HepG2 (cell line): ENCODE measurements at regions not wholly inside any gene's neighbourhood (a gene's known extent, or its start where the extent isn't known, plus 50 kb on each side); places are given as distances from the start of the nearest gene placed in this dataset.

ENCODE experiments used
- ATAC-seq: fragments of 200-7000 bp; cut with Tn5 transposase; 3 replicates; pipeline ENCODE4 v1.9.1; 2020; ENCODE audit warnings: mild to moderate bottlenecking, moderate library complexity
- BruUV-seq: library from RNA; stranded (reverse); fragments of 400-500 nt; replicated peaks from 2 replicates; lab custom pipeline; 2021; lab: Mats Ljungman, UMichigan
- CTCF ChIA-PET: fragments of 300-600 bp; formaldehyde crosslinking; extraction: SDS; loops from one replicate; lab custom pipeline; 2021; ENCODE audit warnings: low total read pairs, inconsistent platforms, low intra/inter-chr PET ratio; lab: Yijun Ruan, JAX
- POLR2A ChIA-PET: fragments of 350-600 bp; sonication (Branson Sonifier 250); formaldehyde crosslinking; loops from one replicate; lab custom pipeline; 2020; ENCODE audit warnings: antibody characterized with exemption, inconsistent platforms; lab: Yijun Ruan, JAX
- DNase-seq: peaks from one replicate; pipeline ENCODE4 v3.0.0-alpha.2; 2015; ENCODE audit warnings: low spot score
- FAIRE-seq: peaks from 3 replicates; lab custom pipeline; 2011; peaks lifted over from hg19 to GRCh38; lab: Jason Lieb, UNC
- H2AFZ ChIP-seq: one replicate; pipeline ENCODE4 v1.6.1; 2011; ENCODE audit warnings: low read length, inconsistent platforms
- H3K27ac ChIP-seq: fragments of 300-600 bp; 3 replicates; pipeline ENCODE4 v1.8.0; 2011; ENCODE audit warnings: mixed run types, mild to moderate bottlenecking, mixed read lengths, low read length, inconsistent platforms; ENCODE audit not compliant: insufficient read depth; ENCODE audit errors: extremely low read length
- H3K27me3 ChIP-seq, 2 experiments: fragments of 200-600 bp in 1 of 2; 2 replicates in 1 of 2; 3 replicates in 1 of 2; pipeline versions ENCODE4 v1.6.0 to v1.8.0; 2011; ENCODE audit warnings: low read length in 2 of 2, mild to moderate bottlenecking in 2 of 2, moderate library complexity in 2 of 2, inconsistent platforms in 1 of 2; ENCODE audit not compliant: insufficient read depth in 2 of 2, control insufficient read depth in 1 of 2
- H3K36me3 ChIP-seq, 2 experiments: fragments of 200-600 bp in 1 of 2; replicated peaks in 1 of 2; 2 replicates in 1 of 2; 3 replicates in 1 of 2; pipeline versions ENCODE4 v1.5.1 to v1.8.0; 2011; ENCODE audit warnings: low read length in 2 of 2, inconsistent platforms in 1 of 2; ENCODE audit not compliant: insufficient read depth in 2 of 2, control insufficient read depth in 1 of 2
- H3K4me1 ChIP-seq: 2 replicates; pipeline ENCODE4 v1.5.1; 2012; ENCODE audit warnings: low read length, inconsistent platforms; ENCODE audit not compliant: insufficient read depth
- H3K4me2 ChIP-seq: 2 replicates; pipeline ENCODE4 v1.6.0; 2011; ENCODE audit warnings: low read depth, low read length, inconsistent platforms
- H3K4me3 ChIP-seq, 3 experiments: fragments of 200-600 bp in 1 of 3; sonication (generic), shearing (Covaris generic) in 1 of 3; replicated peaks in 1 of 3; 2 replicates each; pipeline ENCODE4 v1.5.1; 2011 to 2016; ENCODE audit warnings: low read length in 3 of 3, inconsistent platforms in 2 of 3, low read depth in 2 of 3, mild to moderate bottlenecking in 2 of 3, control low read depth in 1 of 3, mixed read lengths in 1 of 3; ENCODE audit not compliant: insufficient read depth in 1 of 3
- H3K79me2 ChIP-seq: one replicate; pipeline ENCODE4 v1.6.1; 2011; ENCODE audit warnings: low read length, inconsistent platforms; ENCODE audit not compliant: insufficient read depth
- H3K9ac ChIP-seq: 2 replicates; pipeline ENCODE4 v1.6.0; 2011; ENCODE audit warnings: mild to moderate bottlenecking, low read depth, low read length, inconsistent platforms; ENCODE audit not compliant: insufficient read depth
- H3K9me3 ChIP-seq: 2 replicates; pipeline ENCODE4 v1.5.1; 2012; ENCODE audit warnings: mild to moderate bottlenecking, low read length
- H4K20me1 ChIP-seq: 2 replicates; pipeline ENCODE4 v1.6.0; 2011; ENCODE audit warnings: inconsistent platforms, mild to moderate bottlenecking, low read length, moderate library complexity; ENCODE audit not compliant: insufficient read depth
- ATF7 ChIP-seq, 2 experiments: fragments of 450-650 bp in 1 of 2; sonication (generic) in 1 of 2; formaldehyde crosslinking in 1 of 2; IDR thresholded peaks; 2 replicates each; pipeline versions ENCODE4 v1.4.0 to v1.6.1; 2016 to 2020; ENCODE audit warnings: antibody characterized with exemption in 1 of 2, mild to moderate bottlenecking in 1 of 2, missing genetic modification reagents in 1 of 2
- CREBL2 ChIP-seq: sonication (generic); formaldehyde crosslinking; IDR thresholded peaks from 2 replicates; pipeline ENCODE4 v1.8.1; 2023; ENCODE audit warnings: missing genetic modification reagents, mild to moderate bottlenecking, borderline replicate concordance
- CSRNP2 ChIP-seq: sonication (generic); formaldehyde crosslinking; conservative IDR thresholded peaks from 2 replicates; pipeline ENCODE4 v1.8.0; 2022; ENCODE audit warnings: low read depth, missing genetic modification reagents
- FOXO1 ChIP-seq: sonication (generic); formaldehyde crosslinking; IDR thresholded peaks from 2 replicates; pipeline ENCODE4 v1.4.0; 2020; ENCODE audit warnings: missing genetic modification reagents
- FOXP4 ChIP-seq: sonication (generic); formaldehyde crosslinking; IDR thresholded peaks from 2 replicates; pipeline ENCODE4 v1.4.0; 2020; ENCODE audit warnings: missing genetic modification reagents
- HINFP ChIP-seq: sonication (generic); formaldehyde crosslinking; IDR thresholded peaks from 2 replicates; pipeline ENCODE4 v1.4.0; 2020; ENCODE audit warnings: low read depth, mild to moderate bottlenecking, missing genetic modification reagents
- KLF6 ChIP-seq: IDR thresholded peaks from 2 replicates; pipeline ENCODE4 v1.8.0; 2016; ENCODE audit warnings: missing biosample characterization, missing genetic modification reagents
- PRDM10 ChIP-seq: sonication (generic); formaldehyde crosslinking; IDR thresholded peaks from 2 replicates; pipeline ENCODE4 v1.4.0; 2020; ENCODE audit warnings: low read depth, missing genetic modification reagents
- SAFB2 ChIP-seq: sonication (generic); formaldehyde crosslinking; IDR thresholded peaks from 2 replicates; pipeline ENCODE4 v1.5.1; 2020; ENCODE audit warnings: missing genetic modification reagents, low read depth, mild to moderate bottlenecking, borderline replicate concordance
- SIX1 ChIP-seq: sonication (generic); formaldehyde crosslinking; IDR thresholded peaks from 2 replicates; pipeline ENCODE4 v1.4.0; 2020; ENCODE audit warnings: missing genetic modification reagents, borderline replicate concordance
- ZKSCAN5 ChIP-seq: sonication (generic); formaldehyde crosslinking; IDR thresholded peaks from 2 replicates; pipeline ENCODE4 v1.5.1; 2020; ENCODE audit warnings: mild to moderate bottlenecking, missing genetic modification reagents
- WGBS: methylation state at CpG from one replicate; pipeline ENCODE4 v1.1.6; 2017; ENCODE audit warnings: low lambda C conversion rate; 5-methylcytosine and 5-hydroxymethylcytosine counted together
- in situ Hi-C: cut with HindIII; loops from 2 replicates; pipeline ENCODE4 v1.10.0; 2017; ENCODE audit warnings: low pct_unique_long_range_greater_than_20kb; ENCODE audit not compliant: extremely low pct_ligation_motif_present
- intact Hi-C: fragments of 100-400 bp; cut with micrococcal nuclease; formaldehyde crosslinking; loops from one replicate; pipeline ENCODE4 v1.10.0; 2022; ENCODE audit not compliant: unreplicated experiment

- ATAC-seq, result no peak
- no peaks in the 10 kb centered on the region for H3K9me3 ChIP-seq
- in situ Hi-C loops, result no loop called here
- no peak overlapping the region for H3K4me3 ChIP-seq
- CTCF ChIA-PET, result no interaction called here
- DNase-seq, result no peak
- intact Hi-C loops, result no loop called here
- H3K27me3 ChIP-seq, result no peaks in the 10 kb centered on the region
- no TSS peak for BruUV-seq
- H3K4me2 ChIP-seq, result no peak overlapping the region
- FAIRE-seq, result no peak
- H3K9ac ChIP-seq, result no peak overlapping the region
- 0% methylated on average over 1 of the region's 2 CpGs for WGBS
- no peak for TF ChIP-seq SAFB2 (CRISPR knock-in tag)
- TF ChIP-seq SIX1, result no peak
- TF ChIP-seq ZKSCAN5 (CRISPR knock-in tag), result no peak
- no peak for TF ChIP-seq ATF7 (IDR thresholded peaks at IDR 0.05)
- no peak for TF ChIP-seq ATF7 (CRISPR knock-in tag; IDR thresholded peaks at IDR 0.05)
- no peak for TF ChIP-seq CSRNP2 (CRISPR knock-in tag)
- TF ChIP-seq KLF6, result no peak
- no peak for TF ChIP-seq HINFP (CRISPR knock-in tag)
- TF ChIP-seq FOXP4 (CRISPR knock-in tag), result no peak
- no peak for TF ChIP-seq PRDM10 (CRISPR knock-in tag)
- TF ChIP-seq FOXO1 (CRISPR knock-in tag), result no peak
- TF ChIP-seq CREBL2 (CRISPR knock-in tag), result no peak
- TF ChIP-seq, all 625 proteins: peak for 0
- no peaks in the 10 kb centered on the region for H3K4me1 ChIP-seq
- H3K27ac ChIP-seq, result no peak overlapping the region
- no peaks in the 10 kb centered on the region for H3K36me3 ChIP-seq
- POLR2A ChIA-PET, result no interaction called here
- H2AFZ ChIP-seq, result no peak overlapping the region
- no peaks in the 10 kb centered on the region for H4K20me1 ChIP-seq
- H3K79me2 ChIP-seq, result no peaks in the 10 kb centered on the region
Observed at GRCh38 chr3:107189158-107189791, 188.0 kb upstream of the CCDC54 start.
